OCI-LY1 (cell line): ENCODE measurements at regions not wholly inside any gene's neighbourhood (a gene's known extent, or its start where the extent isn't known, plus 50 kb on each side); places are given as distances from the start of the nearest gene placed in this dataset.

Source experiments
- H2AFZ ChIP-seq: fragments of 200-600 bp; sonication (generic), shearing (Covaris generic); 2 replicates; pipeline ENCODE4 v1.6.0; 2014; ENCODE audit warnings: antibody characterized with exemption, mild to moderate bottlenecking, low read length
- H3F3A ChIP-seq: fragments of 200-600 bp; sonication (generic), shearing (Covaris generic); 2 replicates; pipeline ENCODE4 v1.6.0; 2014; ENCODE audit warnings: mild to moderate bottlenecking, antibody characterized with exemption, low read length, moderate library complexity; ENCODE audit not compliant: insufficient read depth
- H3K27ac ChIP-seq: fragments of 200-600 bp; sonication (generic); 2 replicates; pipeline ENCODE4 v1.5.1; 2014; ENCODE audit warnings: low read length, mixed run types, mild to moderate bottlenecking, low read depth; ENCODE audit not compliant: poor library complexity, severe bottlenecking
- H3K27me3 ChIP-seq: fragments of 200-600 bp; sonication (generic); 2 replicates; pipeline ENCODE4 v1.6.0; 2014; ENCODE audit warnings: antibody characterized with exemption, mild to moderate bottlenecking, low read length, moderate library complexity; ENCODE audit not compliant: insufficient read depth
- H3K36me3 ChIP-seq: fragments of 200-600 bp; sonication (generic); 2 replicates; pipeline ENCODE4 v1.6.1; 2014; ENCODE audit warnings: mild to moderate bottlenecking, antibody characterized with exemption, low read length, moderate library complexity, mixed read lengths; ENCODE audit not compliant: insufficient read depth
- H3K4me1 ChIP-seq: fragments of 200-600 bp; sonication (generic); 2 replicates; pipeline ENCODE4 v1.5.1; 2014; ENCODE audit warnings: mild to moderate bottlenecking, low read length, moderate library complexity; ENCODE audit not compliant: insufficient read depth, severe bottlenecking
- H3K4me2 ChIP-seq: fragments of 200-600 bp; sonication (generic), shearing (Covaris generic); 2 replicates; pipeline ENCODE4 v1.6.1; 2014; ENCODE audit warnings: low read length
- H3K4me3 ChIP-seq: fragments of 200-600 bp; sonication (generic); 2 replicates; pipeline ENCODE4 v1.5.1; 2014; ENCODE audit warnings: low read length, low read depth, mild to moderate bottlenecking, mixed read lengths; ENCODE audit not compliant: poor library complexity, severe bottlenecking
- H3K79me2 ChIP-seq: fragments of 200-600 bp; shearing (Covaris generic); 2 replicates; pipeline ENCODE4 v1.6.1; 2016; ENCODE audit warnings: mixed run types, low read length, mixed read lengths; ENCODE audit not compliant: insufficient read depth
- H3K9ac ChIP-seq: fragments of 200-600 bp; sonication (generic), shearing (Covaris generic); 2 replicates; pipeline ENCODE4 v1.6.1; 2014; ENCODE audit warnings: mild to moderate bottlenecking, low read length, mixed read lengths
- H3K9me2 ChIP-seq: fragments of 200-600 bp; sonication (generic), shearing (Covaris generic); 2 replicates; pipeline ENCODE4 v1.6.1; 2014; ENCODE audit warnings: low read depth, mild to moderate bottlenecking, low read length, mixed read lengths
- H3K9me3 ChIP-seq: fragments of 200-600 bp; shearing (Covaris generic); 2 replicates; pipeline ENCODE4 v1.6.1; 2014; ENCODE audit warnings: low read length, mixed read lengths
- H4K20me1 ChIP-seq: fragments of 200-600 bp; sonication (generic), shearing (Covaris generic); 2 replicates; pipeline ENCODE4 v1.6.0; 2016; ENCODE audit warnings: mild to moderate bottlenecking, low read length; ENCODE audit not compliant: insufficient read depth
- EZH2 ChIP-seq: fragments of 200-600 bp; sonication (generic), shearing (Covaris generic); IDR thresholded peaks from 2 replicates; pipeline ENCODE4 v1.8.0; 2017; ENCODE audit warnings: borderline replicate concordance, mixed run types, mild to moderate bottlenecking, antibody characterized with exemption, low read length, moderate library complexity, mixed read lengths
- TF ChIP-seq, protein P1 (sequence below): fragments of 200-600 bp; sonication (generic), shearing (Covaris generic); IDR thresholded peaks from 2 replicates; pipeline ENCODE4 v1.5.1; 2017; ENCODE audit warnings: mild to moderate bottlenecking, antibody characterized with exemption, low read length, moderate library complexity, mixed read lengths

DNA sequence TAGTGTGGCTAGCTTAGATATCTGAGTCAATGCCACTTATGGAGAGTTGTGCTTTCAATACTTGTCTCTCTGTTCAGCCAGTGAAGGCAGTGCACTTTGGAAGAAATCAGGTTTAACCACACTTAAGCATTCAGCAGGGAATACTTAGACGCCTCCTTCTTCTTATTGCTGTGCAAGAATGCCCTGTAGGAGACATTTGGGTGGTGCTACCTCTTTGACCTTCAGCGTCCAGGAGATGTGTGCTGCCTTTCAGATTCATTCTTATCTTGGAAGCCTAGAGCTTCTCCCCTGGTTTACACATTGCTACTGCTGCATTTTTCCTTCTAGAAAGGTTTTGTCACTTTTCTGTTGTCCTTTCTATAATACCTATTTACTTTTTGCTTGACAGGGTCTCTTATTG, 350.5 kb downstream of the ARL6IP6 start:
- H4K20me1 ChIP-seq = no peaks in the 10 kb centered on the region
- no peak overlapping the region for H3K4me2 ChIP-seq
- no peaks in the 10 kb centered on the region for H3K4me1 ChIP-seq
- H3K79me2 ChIP-seq = no peaks in the 10 kb centered on the region
- H3K4me3 ChIP-seq = no peak overlapping the region
- no peaks in the 10 kb centered on the region for H3K27me3 ChIP-seq
- no peaks in the 10 kb centered on the region for H3F3A ChIP-seq
- no peaks in the 10 kb centered on the region for H3K9me3 ChIP-seq
- H3K27ac ChIP-seq = no peak overlapping the region
- H3K36me3 ChIP-seq = no peaks in the 10 kb centered on the region
- no peaks in the 10 kb centered on the region for H3K9me2 ChIP-seq
- H2AFZ ChIP-seq = no peak overlapping the region
- no peak overlapping the region for H3K9ac ChIP-seq
- TF ChIP-seq, protein P1, sequence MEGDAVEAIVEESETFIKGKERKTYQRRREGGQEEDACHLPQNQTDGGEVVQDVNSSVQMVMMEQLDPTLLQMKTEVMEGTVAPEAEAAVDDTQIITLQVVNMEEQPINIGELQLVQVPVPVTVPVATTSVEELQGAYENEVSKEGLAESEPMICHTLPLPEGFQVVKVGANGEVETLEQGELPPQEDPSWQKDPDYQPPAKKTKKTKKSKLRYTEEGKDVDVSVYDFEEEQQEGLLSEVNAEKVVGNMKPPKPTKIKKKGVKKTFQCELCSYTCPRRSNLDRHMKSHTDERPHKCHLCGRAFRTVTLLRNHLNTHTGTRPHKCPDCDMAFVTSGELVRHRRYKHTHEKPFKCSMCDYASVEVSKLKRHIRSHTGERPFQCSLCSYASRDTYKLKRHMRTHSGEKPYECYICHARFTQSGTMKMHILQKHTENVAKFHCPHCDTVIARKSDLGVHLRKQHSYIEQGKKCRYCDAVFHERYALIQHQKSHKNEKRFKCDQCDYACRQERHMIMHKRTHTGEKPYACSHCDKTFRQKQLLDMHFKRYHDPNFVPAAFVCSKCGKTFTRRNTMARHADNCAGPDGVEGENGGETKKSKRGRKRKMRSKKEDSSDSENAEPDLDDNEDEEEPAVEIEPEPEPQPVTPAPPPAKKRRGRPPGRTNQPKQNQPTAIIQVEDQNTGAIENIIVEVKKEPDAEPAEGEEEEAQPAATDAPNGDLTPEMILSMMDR = no peak
- no peak for TF ChIP-seq EZH2

DNA sequence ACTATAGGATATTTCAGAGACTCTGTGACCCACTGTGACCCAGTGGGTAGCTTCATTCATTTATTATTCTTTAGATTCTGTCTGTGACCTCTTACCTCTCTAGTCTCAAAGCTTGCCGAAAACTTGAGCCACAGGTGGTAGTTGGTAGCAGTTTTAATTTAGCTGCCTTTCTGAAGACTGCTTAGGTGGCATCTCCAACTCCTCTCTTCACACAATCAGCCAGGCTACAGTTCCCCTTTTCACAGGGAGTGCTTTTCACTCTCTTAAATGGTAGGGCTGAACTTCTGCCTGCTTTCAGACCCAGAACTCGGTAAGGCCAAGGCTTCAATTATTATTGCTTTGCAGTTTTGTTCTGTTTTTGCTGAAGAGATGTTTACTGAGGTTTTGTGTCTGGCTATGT, 349.6 kb downstream of the ARL6IP6 start:
- Histone ChIP-seq H3K4me3 (no peak overlapping the region), H3K9me2 (no peaks in the 10 kb centered on the region), H3K27ac (no peak overlapping the region), H4K20me1 (no peaks in the 10 kb centered on the region), H2AFZ (no peak overlapping the region), H3K4me2 (no peak overlapping the region), H3K9ac (no peak overlapping the region), H3K9me3 (no peaks in the 10 kb centered on the region), H3K36me3 (no peaks in the 10 kb centered on the region), H3F3A (no peaks in the 10 kb centered on the region), H3K79me2 (no peaks in the 10 kb centered on the region), H3K4me1 (no peaks in the 10 kb centered on the region), H3K27me3 (no peaks in the 10 kb centered on the region)
- TF ChIP-seq EZH2 = no peak
- TF ChIP-seq, protein P1 = no peak

DNA sequence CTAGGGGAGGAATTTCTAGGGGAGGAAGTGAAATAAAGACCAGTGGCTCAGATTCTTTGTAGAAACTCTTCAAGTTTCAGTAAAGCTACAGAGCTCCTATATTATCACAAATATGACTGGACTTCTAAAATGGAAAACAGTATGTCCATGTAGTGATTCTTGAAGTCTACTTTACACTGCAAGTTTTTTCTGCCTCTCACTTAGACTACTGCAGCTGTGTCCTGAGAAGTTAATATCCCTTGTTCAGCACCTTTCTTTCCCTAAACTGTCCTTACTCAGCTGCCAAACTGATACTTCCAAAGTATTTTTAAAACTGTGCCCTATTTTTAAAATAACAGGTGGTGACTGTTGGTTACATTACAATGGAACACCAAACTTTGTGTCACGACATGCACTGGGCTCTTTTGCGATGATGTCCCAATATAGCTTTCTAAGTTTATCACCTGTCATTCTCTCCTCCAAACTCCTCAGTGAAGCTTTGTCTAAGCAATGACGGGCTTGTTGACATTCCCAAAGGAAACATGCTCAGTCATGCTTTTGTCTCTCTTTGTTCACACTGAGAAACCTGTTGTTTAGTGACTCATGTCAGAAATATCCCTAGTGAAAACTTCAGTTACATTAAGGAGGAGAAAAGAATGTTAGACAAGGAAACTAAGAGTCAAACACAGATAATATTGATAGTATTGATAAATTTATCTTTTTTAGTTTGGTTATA, 341.1 kb downstream of the ARL6IP6 start:
- Histone ChIP-seq H3K9ac (no peak overlapping the region), H3K36me3 (no peaks in the 10 kb centered on the region), H3K4me3 (no peak overlapping the region), H3K27ac (no peak overlapping the region), H3K9me3 (no peaks in the 10 kb centered on the region), H2AFZ (no peak overlapping the region), H3K4me1 (no peaks in the 10 kb centered on the region), H3K4me2 (no peak overlapping the region), H3K9me2 (no peaks in the 10 kb centered on the region), H4K20me1 (no peaks in the 10 kb centered on the region), H3F3A (no peaks in the 10 kb centered on the region), H3K79me2 (no peaks in the 10 kb centered on the region), H3K27me3 (no peaks in the 10 kb centered on the region)
- no peak for TF ChIP-seq EZH2
- TF ChIP-seq, protein P1 = no peak
